ENCODE measurements at regions not wholly inside any gene's neighbourhood (a gene's known extent, or its start where the extent isn't known, plus 50 kb on each side); places are given as distances from the start of the nearest gene placed in this dataset.
"Not testable (repeated sequence)": the region's sequence is repeated elsewhere in the genome, so short reads cannot be mapped to it uniquely, and the experiment has no call there.

DNA sequence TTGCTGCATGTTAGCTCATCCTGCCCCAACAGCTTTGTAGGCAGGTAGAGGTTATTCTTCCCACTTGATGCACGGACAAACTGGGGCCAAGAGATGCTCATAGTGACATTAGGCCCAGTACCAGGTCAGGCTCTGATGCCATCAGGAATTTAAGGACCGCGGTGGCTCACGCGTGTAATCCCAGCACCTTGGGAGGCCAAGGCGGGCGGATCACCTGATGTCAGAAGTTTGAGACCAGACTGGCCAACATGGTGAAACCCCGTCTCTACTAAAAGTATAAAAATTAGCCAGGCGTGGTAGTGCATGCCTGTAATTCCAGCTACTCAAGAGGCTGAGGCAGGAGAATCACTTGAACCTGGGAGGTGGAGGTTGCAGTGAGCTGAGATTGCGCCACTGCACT, 110.8 kb downstream of the PHETA1 start:
- TF ChIP-seq, protein P1, sequence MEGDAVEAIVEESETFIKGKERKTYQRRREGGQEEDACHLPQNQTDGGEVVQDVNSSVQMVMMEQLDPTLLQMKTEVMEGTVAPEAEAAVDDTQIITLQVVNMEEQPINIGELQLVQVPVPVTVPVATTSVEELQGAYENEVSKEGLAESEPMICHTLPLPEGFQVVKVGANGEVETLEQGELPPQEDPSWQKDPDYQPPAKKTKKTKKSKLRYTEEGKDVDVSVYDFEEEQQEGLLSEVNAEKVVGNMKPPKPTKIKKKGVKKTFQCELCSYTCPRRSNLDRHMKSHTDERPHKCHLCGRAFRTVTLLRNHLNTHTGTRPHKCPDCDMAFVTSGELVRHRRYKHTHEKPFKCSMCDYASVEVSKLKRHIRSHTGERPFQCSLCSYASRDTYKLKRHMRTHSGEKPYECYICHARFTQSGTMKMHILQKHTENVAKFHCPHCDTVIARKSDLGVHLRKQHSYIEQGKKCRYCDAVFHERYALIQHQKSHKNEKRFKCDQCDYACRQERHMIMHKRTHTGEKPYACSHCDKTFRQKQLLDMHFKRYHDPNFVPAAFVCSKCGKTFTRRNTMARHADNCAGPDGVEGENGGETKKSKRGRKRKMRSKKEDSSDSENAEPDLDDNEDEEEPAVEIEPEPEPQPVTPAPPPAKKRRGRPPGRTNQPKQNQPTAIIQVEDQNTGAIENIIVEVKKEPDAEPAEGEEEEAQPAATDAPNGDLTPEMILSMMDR (IDR thresholded peaks at IDR 0.05; ENCODE audit: low read depth, low read length), result not testable (repeated sequence)
- not testable (repeated sequence) for TF ChIP-seq EZH2phosphoT487 (IDR thresholded peaks at IDR 0.05; ENCODE audit: low read depth)

Data from OCI-LY3 (cell line).